Neural cell (in vitro differentiated cells): ENCODE measurements at regions not wholly inside any gene's neighbourhood (a gene's known extent, or its start where the extent isn't known, plus 50 kb on each side); places are given as distances from the start of the nearest gene placed in this dataset.

Source experiments
- H2AFZ ChIP-seq: fragments of 200-600, 300-800 bp; sonication (generic), shearing (Covaris generic); 2 replicates; pipeline ENCODE4 v1.6.0; 2014; ENCODE audit warnings: low read depth, mild to moderate bottlenecking, antibody characterized with exemption, low read length, moderate library complexity
- H3F3A ChIP-seq: fragments of 200-600 bp; shearing (Covaris generic); 2 replicates; pipeline ENCODE4 v1.6.1; 2016; ENCODE audit warnings: mild to moderate bottlenecking, moderate library complexity, mixed read lengths, antibody characterized with exemption, low read length; ENCODE audit not compliant: insufficient read depth, poor library complexity, severe bottlenecking
- H3K27ac ChIP-seq: fragments of 200-600, 300-800 bp; sonication (generic), shearing (Covaris generic); 2 replicates; pipeline ENCODE4 v1.5.1; 2014; ENCODE audit warnings: mild to moderate bottlenecking, low read length, moderate library complexity
- H3K27me3 ChIP-seq: fragments of 300-800, 200-600 bp; sonication (generic), shearing (Covaris generic); 2 replicates; pipeline ENCODE4 v1.6.0; 2014; ENCODE audit warnings: mild to moderate bottlenecking, low read depth, low read length, moderate library complexity; ENCODE audit not compliant: insufficient read depth
- H3K36me3 ChIP-seq: fragments of 300-800, 200-600 bp; sonication (generic), shearing (Covaris generic); 2 replicates; pipeline ENCODE4 v1.5.1; 2014; ENCODE audit warnings: mild to moderate bottlenecking, antibody characterized with exemption, low read length, moderate library complexity; ENCODE audit not compliant: insufficient read depth
- H3K4me2 ChIP-seq: fragments of 300-800, 200-600 bp; sonication (generic), shearing (Covaris generic); 2 replicates; pipeline ENCODE4 v1.6.0; 2014; ENCODE audit warnings: mild to moderate bottlenecking, low read length
- H3K4me3 ChIP-seq: fragments of 300-800, 200-600 bp; sonication (generic), shearing (Covaris generic); 2 replicates; pipeline ENCODE4 v1.5.1; 2014; ENCODE audit warnings: mild to moderate bottlenecking, low read length, moderate library complexity
- H3K79me2 ChIP-seq: fragments of 200-600 bp; shearing (Covaris generic); replicated peaks from 2 replicates; pipeline ENCODE4 v1.6.0; 2014; ENCODE audit warnings: mild to moderate bottlenecking, low read length, moderate library complexity; ENCODE audit not compliant: insufficient read depth
- H3K9ac ChIP-seq: fragments of 300-800, 200-600 bp; sonication (generic), shearing (Covaris generic); 2 replicates; pipeline ENCODE4 v1.6.1; 2016; ENCODE audit warnings: mild to moderate bottlenecking, low read length, mixed read lengths
- H3K9me2 ChIP-seq: fragments of 200-600 bp; shearing (Covaris generic); 2 replicates; pipeline ENCODE4 v1.6.1; 2016; ENCODE audit warnings: mild to moderate bottlenecking, low read length, mixed read lengths; ENCODE audit not compliant: insufficient read depth
- H3K9me3 ChIP-seq: fragments of 200-600, 300-800 bp; sonication (generic), shearing (Covaris generic); 2 replicates; pipeline ENCODE4 v1.6.1; 2016; ENCODE audit warnings: mild to moderate bottlenecking, mixed run types, low read length, moderate library complexity, mixed read lengths
- H4K20me1 ChIP-seq: fragments of 200-600 bp; shearing (Covaris generic); 2 replicates; pipeline ENCODE4 v1.6.1; 2016; ENCODE audit warnings: mild to moderate bottlenecking, mixed run types; ENCODE audit not compliant: insufficient read depth
- EP300 ChIP-seq: fragments of 450-650 bp; conservative IDR thresholded peaks from 2 replicates; pipeline ENCODE4 v1.6.1; 2014; ENCODE audit warnings: antibody characterized with exemption, mild to moderate bottlenecking, moderate library complexity; ENCODE audit not compliant: poor library complexity, severe bottlenecking
- EZH2 ChIP-seq: fragments of 200-600, 300-800 bp; shearing (Covaris generic), sonication (generic); IDR thresholded peaks from 2 replicates; pipeline ENCODE4 v1.6.1; 2014; ENCODE audit warnings: antibody characterized with exemption, low read length, borderline replicate concordance, mild to moderate bottlenecking; ENCODE audit not compliant: insufficient read depth, poor library complexity, severe bottlenecking
- MXI1 ChIP-seq: fragments of 450-650 bp; conservative IDR thresholded peaks from 2 replicates; pipeline ENCODE4 v1.6.1; 2014; ENCODE audit warnings: antibody characterized with exemption, mild to moderate bottlenecking; ENCODE audit not compliant: poor library complexity, severe bottlenecking
- POLR2AphosphoS5 ChIP-seq: IDR thresholded peaks from 2 replicates; pipeline ENCODE4 v1.6.1; 2012
- RAD21 ChIP-seq: fragments of 450-650 bp; conservative IDR thresholded peaks from 2 replicates; pipeline ENCODE4 v1.6.1; 2014; ENCODE audit warnings: antibody characterized with exemption, mild to moderate bottlenecking, moderate library complexity
- SMC3 ChIP-seq: fragments of 450-650 bp; conservative IDR thresholded peaks from 2 replicates; pipeline ENCODE4 v1.6.1; 2014; ENCODE audit warnings: antibody characterized with exemption, mild to moderate bottlenecking, moderate library complexity; ENCODE audit not compliant: poor library complexity
- TAF1 ChIP-seq: IDR thresholded peaks from 2 replicates; pipeline ENCODE4 v1.6.1; 2012; ENCODE audit warnings: low read depth
- TF ChIP-seq, protein P1 (sequence below): fragments of 450-650 bp; IDR thresholded peaks from 2 replicates; pipeline ENCODE4 v1.5.1; 2014; ENCODE audit warnings: antibody characterized with exemption, mild to moderate bottlenecking, moderate library complexity; ENCODE audit not compliant: poor library complexity, severe bottlenecking
- TF ChIP-seq, protein P2 (sequence below): IDR thresholded peaks from 2 replicates; pipeline ENCODE4 v1.6.1; 2012; ENCODE audit warnings: borderline replicate concordance

DNA sequence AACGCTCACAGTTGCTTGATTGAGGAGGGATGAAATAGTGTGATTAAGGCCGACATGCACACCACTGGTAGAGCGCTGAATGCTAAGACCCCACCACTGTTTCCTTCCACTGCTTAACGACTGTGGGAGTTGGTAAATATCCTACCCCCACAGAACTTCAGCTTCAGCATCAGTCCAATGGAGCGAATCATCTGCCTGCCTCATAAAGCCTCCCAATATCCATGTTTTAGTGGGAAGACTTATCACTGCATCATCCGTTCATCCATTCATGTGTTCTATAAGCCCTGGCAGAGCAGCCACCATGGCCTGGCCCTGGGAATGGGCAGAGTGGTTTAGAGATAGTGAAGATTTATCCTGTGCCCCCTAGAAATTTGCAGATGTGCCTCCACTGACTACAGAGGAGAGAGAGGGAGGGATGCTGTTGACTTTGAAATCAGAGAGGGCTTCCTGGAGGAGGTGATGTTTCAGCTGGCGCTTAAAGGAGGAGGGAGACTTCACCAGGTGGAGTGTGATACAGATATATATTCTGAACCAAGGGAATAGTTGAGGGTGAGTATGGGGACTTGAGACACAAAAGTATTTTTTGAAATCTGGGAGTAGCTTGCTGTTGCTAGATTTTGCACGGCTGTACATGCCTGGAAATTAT, 71.9 kb upstream of the STX18 start:
- Histone ChIP-seq H3K9me2 (no peaks in the 10 kb centered on the region), H3K4me2 (no peak overlapping the region), H3K79me2 (no peaks in the 10 kb centered on the region), H3K27ac (no peak overlapping the region), H3K36me3 (no peaks in the 10 kb centered on the region), H4K20me1 (no peaks in the 10 kb centered on the region), H3K9me3 (no peaks in the 10 kb centered on the region), H2AFZ (no peak overlapping the region), H3K9ac (no peak overlapping the region), H3K27me3 (no peaks in the 10 kb centered on the region), H3F3A (no peaks in the 10 kb centered on the region), H3K4me3 (no peak overlapping the region)
- TF ChIP-seq MXI1 (no peak), EZH2 (no peak), EP300 (no peak), SMC3 (no peak), TAF1 (no peak), RAD21 (no peak), POLR2AphosphoS5 (no peak)
- TF ChIP-seq, protein P1, sequence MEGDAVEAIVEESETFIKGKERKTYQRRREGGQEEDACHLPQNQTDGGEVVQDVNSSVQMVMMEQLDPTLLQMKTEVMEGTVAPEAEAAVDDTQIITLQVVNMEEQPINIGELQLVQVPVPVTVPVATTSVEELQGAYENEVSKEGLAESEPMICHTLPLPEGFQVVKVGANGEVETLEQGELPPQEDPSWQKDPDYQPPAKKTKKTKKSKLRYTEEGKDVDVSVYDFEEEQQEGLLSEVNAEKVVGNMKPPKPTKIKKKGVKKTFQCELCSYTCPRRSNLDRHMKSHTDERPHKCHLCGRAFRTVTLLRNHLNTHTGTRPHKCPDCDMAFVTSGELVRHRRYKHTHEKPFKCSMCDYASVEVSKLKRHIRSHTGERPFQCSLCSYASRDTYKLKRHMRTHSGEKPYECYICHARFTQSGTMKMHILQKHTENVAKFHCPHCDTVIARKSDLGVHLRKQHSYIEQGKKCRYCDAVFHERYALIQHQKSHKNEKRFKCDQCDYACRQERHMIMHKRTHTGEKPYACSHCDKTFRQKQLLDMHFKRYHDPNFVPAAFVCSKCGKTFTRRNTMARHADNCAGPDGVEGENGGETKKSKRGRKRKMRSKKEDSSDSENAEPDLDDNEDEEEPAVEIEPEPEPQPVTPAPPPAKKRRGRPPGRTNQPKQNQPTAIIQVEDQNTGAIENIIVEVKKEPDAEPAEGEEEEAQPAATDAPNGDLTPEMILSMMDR, result no peak
- TF ChIP-seq, protein P2, sequence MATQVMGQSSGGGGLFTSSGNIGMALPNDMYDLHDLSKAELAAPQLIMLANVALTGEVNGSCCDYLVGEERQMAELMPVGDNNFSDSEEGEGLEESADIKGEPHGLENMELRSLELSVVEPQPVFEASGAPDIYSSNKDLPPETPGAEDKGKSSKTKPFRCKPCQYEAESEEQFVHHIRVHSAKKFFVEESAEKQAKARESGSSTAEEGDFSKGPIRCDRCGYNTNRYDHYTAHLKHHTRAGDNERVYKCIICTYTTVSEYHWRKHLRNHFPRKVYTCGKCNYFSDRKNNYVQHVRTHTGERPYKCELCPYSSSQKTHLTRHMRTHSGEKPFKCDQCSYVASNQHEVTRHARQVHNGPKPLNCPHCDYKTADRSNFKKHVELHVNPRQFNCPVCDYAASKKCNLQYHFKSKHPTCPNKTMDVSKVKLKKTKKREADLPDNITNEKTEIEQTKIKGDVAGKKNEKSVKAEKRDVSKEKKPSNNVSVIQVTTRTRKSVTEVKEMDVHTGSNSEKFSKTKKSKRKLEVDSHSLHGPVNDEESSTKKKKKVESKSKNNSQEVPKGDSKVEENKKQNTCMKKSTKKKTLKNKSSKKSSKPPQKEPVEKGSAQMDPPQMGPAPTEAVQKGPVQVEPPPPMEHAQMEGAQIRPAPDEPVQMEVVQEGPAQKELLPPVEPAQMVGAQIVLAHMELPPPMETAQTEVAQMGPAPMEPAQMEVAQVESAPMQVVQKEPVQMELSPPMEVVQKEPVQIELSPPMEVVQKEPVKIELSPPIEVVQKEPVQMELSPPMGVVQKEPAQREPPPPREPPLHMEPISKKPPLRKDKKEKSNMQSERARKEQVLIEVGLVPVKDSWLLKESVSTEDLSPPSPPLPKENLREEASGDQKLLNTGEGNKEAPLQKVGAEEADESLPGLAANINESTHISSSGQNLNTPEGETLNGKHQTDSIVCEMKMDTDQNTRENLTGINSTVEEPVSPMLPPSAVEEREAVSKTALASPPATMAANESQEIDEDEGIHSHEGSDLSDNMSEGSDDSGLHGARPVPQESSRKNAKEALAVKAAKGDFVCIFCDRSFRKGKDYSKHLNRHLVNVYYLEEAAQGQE, result no peak

DNA sequence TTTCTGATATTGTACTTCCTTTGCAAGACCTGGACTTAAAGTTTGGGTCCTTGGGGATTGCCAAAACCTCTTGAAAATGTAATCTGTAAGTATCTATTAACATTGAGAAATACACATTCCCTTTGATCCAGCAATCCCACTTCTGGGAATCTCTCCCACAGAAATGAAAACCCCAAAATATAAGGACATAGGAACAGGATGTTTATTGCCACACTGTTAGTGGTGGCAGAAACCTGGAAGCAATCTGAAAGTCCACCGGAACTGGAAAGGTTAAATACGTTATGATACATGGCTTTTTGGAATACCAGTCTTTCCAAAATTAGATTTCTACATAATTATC, 71.2 kb upstream of the STX18 start:
- Histone ChIP-seq H3K9me2 (no peaks in the 10 kb centered on the region), H4K20me1 (no peaks in the 10 kb centered on the region), H3K9me3 (no peaks in the 10 kb centered on the region), H3K36me3 (no peaks in the 10 kb centered on the region), H3F3A (no peaks in the 10 kb centered on the region), H3K27me3 (no peaks in the 10 kb centered on the region), H3K9ac (no peak overlapping the region), H3K4me2 (no peak overlapping the region), H3K79me2 (no peaks in the 10 kb centered on the region), H3K27ac (no peak overlapping the region), H2AFZ (no peak overlapping the region), H3K4me3 (no peak overlapping the region)
- no peak for TF ChIP-seq EZH2
- no peak for TF ChIP-seq POLR2AphosphoS5
- TF ChIP-seq EP300, result no peak
- TF ChIP-seq TAF1, result no peak

DNA sequence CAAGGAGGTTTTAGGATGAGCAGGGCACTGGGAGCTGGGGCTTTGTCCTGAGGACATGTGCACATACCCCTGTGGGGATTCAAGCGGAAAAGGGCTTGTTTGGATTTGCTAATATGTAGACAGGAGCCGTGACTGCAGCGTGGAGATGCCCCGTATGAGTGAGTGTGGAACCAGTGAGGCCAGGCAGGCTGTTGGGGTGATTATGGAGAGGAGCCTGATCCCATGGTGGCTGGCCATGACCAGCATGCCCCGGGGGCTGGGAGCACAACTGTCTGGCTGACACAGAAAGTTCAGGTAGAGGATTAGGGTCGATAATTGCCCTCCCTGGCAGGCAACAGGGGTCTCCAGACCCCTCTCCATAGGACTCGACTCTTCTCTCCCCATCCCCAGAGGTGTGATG, 68.8 kb upstream of the STX18 start:
- Histone ChIP-seq H2AFZ (no peak overlapping the region), H3K9ac (no peak overlapping the region), H3K9me2 (no peaks in the 10 kb centered on the region), H3K4me3 (no peak overlapping the region), H3K36me3 (no peaks in the 10 kb centered on the region), H4K20me1 (no peaks in the 10 kb centered on the region), H3F3A (no peaks in the 10 kb centered on the region), H3K27me3 (peaks cover 2% of the 10 kb centered on the region), H3K4me2 (no peak overlapping the region), H3K27ac (no peak overlapping the region), H3K79me2 (no peaks in the 10 kb centered on the region), H3K9me3 (no peaks in the 10 kb centered on the region)
- TF ChIP-seq TAF1 (no peak), SMC3 (no peak), RAD21 (no peak), MXI1 (no peak), EP300 (no peak), POLR2AphosphoS5 (no peak), EZH2 (no peak)
- TF ChIP-seq, protein P1, result no peak
- TF ChIP-seq, protein P2, result no peak
